A673 (cell line): ENCODE measurements at regions not wholly inside any gene's neighbourhood (a gene's known extent, or its start where the extent isn't known, plus 50 kb on each side); places are given as distances from the start of the nearest gene placed in this dataset.

Source experiments
- CTCF ChIP-seq: fragments of 300-800, 200-600 bp; sonication (generic); conservative IDR thresholded peaks from 2 replicates; pipeline ENCODE4 v1.5.1; 2017; ENCODE audit warnings: low read depth, mild to moderate bottlenecking, antibody characterized with exemption, low read length, moderate library complexity, mixed read lengths
- EZH2 ChIP-seq: fragments of 200-600 bp; sonication (generic); IDR thresholded peaks from 2 replicates; pipeline ENCODE4 v1.6.1; 2017; ENCODE audit warnings: borderline replicate concordance, low read depth, mild to moderate bottlenecking, mixed read lengths, antibody characterized with exemption, low read length; ENCODE audit not compliant: poor library complexity, severe bottlenecking

- TF ChIP-seq CTCF (no peak), EZH2 (no peak)
Measured at GRCh38 chr16:51003850-51004566, 147.1 kb downstream of the SALL1 start.
